Stomach (tissue), 8 donors: ENCODE measurements at regions not wholly inside any gene's neighbourhood (a gene's known extent, or its start where the extent isn't known, plus 50 kb on each side); places are given as distances from the start of the nearest gene placed in this dataset.

Experiments
- DNase-seq, 2 donors: peaks; one replicate each; pipeline versions ENCODE4 v3.0.0 to v3.0.0-alpha.2; 2013 to 2019
- H3K27ac ChIP-seq, 5 donors: fragments of 200-600 bp in 4 of 5; sonication (generic) in 4 of 5; one replicate each; pipeline ENCODE4 v1.5.1; 2013 to 2019; ENCODE audit warnings: mild to moderate bottlenecking in 1 of 5, moderate library complexity in 1 of 5
- H3K27me3 ChIP-seq, 3 donors: fragments of 200-600 bp; sonication (generic); one replicate each; pipeline ENCODE4 v1.5.1; 2017 to 2019; ENCODE audit warnings: mixed run types in 1 of 3
- H3K36me3 ChIP-seq, 4 donors: fragments of 200-600 bp; sonication (generic); 1 replicate in 3 of 4; 2 replicates in 1 of 4; pipeline ENCODE4 v1.5.1; 2016 to 2019
- H3K4me1 ChIP-seq, 4 donors: fragments of 200-600 bp; sonication (generic); one replicate each; pipeline ENCODE4 v1.5.1; 2016 to 2019
- H3K4me3 ChIP-seq, 4 donors: fragments of 200-600 bp; sonication (generic) in 3 of 4; one replicate each; pipeline ENCODE4 v1.5.1; 2016 to 2019; ENCODE audit warnings: mild to moderate bottlenecking in 1 of 4
- H3K9me3 ChIP-seq, 4 donors: fragments of 200-600 bp; sonication (generic); one replicate each; pipeline ENCODE4 v1.5.1; 2016 to 2019
- CTCF ChIP-seq, 7 experiments: fragments of 450-650 bp in 4 of 7; fragments of 200-600 bp in 3 of 7; sonication (generic) in 3 of 7; IDR thresholded peaks; one replicate each; pipeline ENCODE4 v1.5.1; 2016 to 2019; ENCODE audit warnings: antibody characterized with exemption in 7 of 7, control low read depth in 2 of 7, mild to moderate bottlenecking in 1 of 7
- EP300 ChIP-seq: sonication (generic); formaldehyde crosslinking; IDR thresholded peaks from one replicate; pipeline ENCODE4 v1.6.1; 2017; ENCODE audit warnings: antibody characterized with exemption
- POLR2A ChIP-seq, 4 donors: fragments of 450-650 bp; IDR thresholded peaks; one replicate each; pipeline ENCODE4 v1.6.1; 2016; ENCODE audit warnings: antibody characterized with exemption in 4 of 4, control low read depth in 2 of 4, mild to moderate bottlenecking in 1 of 4, moderate library complexity in 1 of 4
- POLR2AphosphoS5 ChIP-seq, 3 donors: sonication (generic); formaldehyde crosslinking; IDR thresholded peaks; one replicate each; pipeline ENCODE4 v1.6.1; 2016; ENCODE audit warnings: antibody characterized with exemption in 3 of 3
- WGBS, 5 donors: extraction: QIAGEN DNeasy Blood & Tissue Kit in 3 of 5; methylation state at CpG; one replicate each; pipeline versions ENCODE4 v1.1.5 to v1.1.7; 2013 to 2018; 5-methylcytosine and 5-hydroxymethylcytosine counted together
- intact Hi-C: fragments of 100-400 bp; cut with DNase I; formaldehyde crosslinking; loops from one replicate; pipeline ENCODE4 v1.15.1; 2023; ENCODE audit warnings: low total_unique reads
- donor health status: healthy with polysubstance abuse.
- donor health status: Bipolar disorder and iron deficiency.
- donor health status: healthy.

GRCh38 chr16:7171151-7171550 lies 161.5 kb upstream of the RBFOX1 start:
- intact Hi-C loops = no loop called here

GRCh38 chr16:7167626-7168025 lies 165.0 kb upstream of the RBFOX1 start:
- intact Hi-C loops = no loop called here
- Histone ChIP-seq H3K27ac (no peak overlapping the region), H3K27me3 (no peaks in the 10 kb centered on the region), H3K4me1 (no peaks in the 10 kb centered on the region), H3K4me3 (no peak overlapping the region), H3K9me3 (peaks cover 0 to 21% (median 7%) of the 10 kb centered on the region in 4 donors), H3K36me3 (no peaks in the 10 kb centered on the region)
- WGBS, 5 donors = 48 to 66% (median 62%) methylated on average over 6 of the region's 6 CpGs
- DNase-seq = no peak
- no peak for TF ChIP-seq CTCF (IDR thresholded peaks at IDR 0.05)
- no peak for TF ChIP-seq EP300

More at GRCh38 chr16:7171151-7171550, 161.5 kb upstream of the RBFOX1 start:
- WGBS, 5 donors = 82 to 87% (median 86%) methylated on average over 3 of the region's 3 CpGs
- Histone ChIP-seq H3K4me1 (no peaks in the 10 kb centered on the region), H3K4me3 (no peak overlapping the region), H3K9me3 (peaks cover 0 to 20% (median 10%) of the 10 kb centered on the region in 4 donors), H3K27ac (no peak overlapping the region), H3K27me3 (no peaks in the 10 kb centered on the region), H3K36me3 (no peaks in the 10 kb centered on the region)
- no peak for DNase-seq
- no peak for TF ChIP-seq POLR2A (IDR thresholded peaks at IDR 0.05)
- TF ChIP-seq POLR2AphosphoS5 (IDR thresholded peaks at IDR 0.05) = no peak
- no peak for TF ChIP-seq EP300
- TF ChIP-seq CTCF (IDR thresholded peaks at IDR 0.05) = no peak

- no peaks in the 10 kb centered on the region for H3K36me3 ChIP-seq
- no peaks in the 10 kb centered on the region for H3K27me3 ChIP-seq
- peaks cover 0 to 16% (median 5%) of the 10 kb centered on the region in 4 donors for H3K9me3 ChIP-seq
- no peak overlapping the region for H3K27ac ChIP-seq
- H3K4me3 ChIP-seq = no peak overlapping the region
- intact Hi-C loops = no loop called here
- no peaks in the 10 kb centered on the region for H3K4me1 ChIP-seq
- TF ChIP-seq CTCF (IDR thresholded peaks at IDR 0.05) (no peak), EP300 (no peak), POLR2AphosphoS5 (IDR thresholded peaks at IDR 0.05) (no peak), POLR2A (IDR thresholded peaks at IDR 0.05) (no peak)
- WGBS, 5 donors = 27 to 29% (median 28%) methylated on average over 1 of the region's 1 CpG
- peak in 1 of 2 donors; percentile 9 for DNase-seq
Measured at GRCh38 chr16:7161891-7162290, 170.8 kb upstream of the RBFOX1 start.

- peaks cover 0 to 12% (median 3%) of the 10 kb centered on the region in 4 donors for H3K9me3 ChIP-seq
- H3K27me3 ChIP-seq = no peaks in the 10 kb centered on the region
- TF ChIP-seq EP300 = no peak
- no peak for TF ChIP-seq POLR2AphosphoS5 (IDR thresholded peaks at IDR 0.05)
- no peak for TF ChIP-seq POLR2A (IDR thresholded peaks at IDR 0.05)
- TF ChIP-seq CTCF (IDR thresholded peaks at IDR 0.05) = no peak
- 59 to 71% (median 67%) methylated on average over 3 of the region's 3 CpGs for WGBS, 5 donors
- no peak for DNase-seq
- H3K4me1 ChIP-seq = no peaks in the 10 kb centered on the region
- H3K27ac ChIP-seq = no peak overlapping the region
- H3K36me3 ChIP-seq = no peaks in the 10 kb centered on the region
- no peak overlapping the region for H3K4me3 ChIP-seq
- intact Hi-C loops = no loop called here
Measured at GRCh38 chr16:7160093-7160492, 172.6 kb upstream of the RBFOX1 start.
